Natural killer cell treated with Interleukin-12 subunit alpha and Interleukin-12 subunit beta and Interleukin-15 and Interleukin-18, amount 100 ng/mL, for 72 hours (primary cell): ENCODE measurements at regions not wholly inside any gene's neighbourhood (a gene's known extent, or its start where the extent isn't known, plus 50 kb on each side); places are given as distances from the start of the nearest gene placed in this dataset.

ENCODE experiments used
- ATAC-seq, 2 donors: fragments of 150-1000 bp; cut with Tn5 transposase in 1 of 2; sonication (Bioruptor Pico), chemical (Tn5 transposase) in 1 of 2; 2 replicates each; pipeline ENCODE4 v1.10.0; 2021
- DNase-seq: peaks from one replicate; pipeline ENCODE4 v3.0.0; 2022; ENCODE audit warnings: low spot score
- H3K27ac Mint-ChIP-seq, 2 donors: 1 replicate in 1 of 2; 2 replicates in 1 of 2; pipeline ENCODE4 v1.8.0; 2022; ENCODE audit warnings: mixed read lengths in 2 of 2, mild to moderate bottlenecking in 1 of 2, moderate library complexity in 1 of 2
- H3K27me3 Mint-ChIP-seq, 2 donors: 1 replicate in 1 of 2; 2 replicates in 1 of 2; pipeline ENCODE4 v1.8.0; 2022; ENCODE audit warnings: mixed read lengths in 2 of 2
- H3K36me3 Mint-ChIP-seq: one replicate; pipeline ENCODE4 v1.8.0; 2022; ENCODE audit warnings: mixed read lengths
- H3K4me1 Mint-ChIP-seq, 2 donors: 1 replicate in 1 of 2; 2 replicates in 1 of 2; pipeline ENCODE4 v1.8.0; 2022; ENCODE audit warnings: low read depth in 2 of 2, mixed read lengths in 2 of 2, mild to moderate bottlenecking in 1 of 2
- H3K4me3 Mint-ChIP-seq: one replicate; pipeline ENCODE4 v1.8.0; 2022; ENCODE audit warnings: mixed read lengths
- H3K9me3 Mint-ChIP-seq: 2 replicates; pipeline ENCODE4 v1.8.0; 2022; ENCODE audit warnings: mixed read lengths

DNA sequence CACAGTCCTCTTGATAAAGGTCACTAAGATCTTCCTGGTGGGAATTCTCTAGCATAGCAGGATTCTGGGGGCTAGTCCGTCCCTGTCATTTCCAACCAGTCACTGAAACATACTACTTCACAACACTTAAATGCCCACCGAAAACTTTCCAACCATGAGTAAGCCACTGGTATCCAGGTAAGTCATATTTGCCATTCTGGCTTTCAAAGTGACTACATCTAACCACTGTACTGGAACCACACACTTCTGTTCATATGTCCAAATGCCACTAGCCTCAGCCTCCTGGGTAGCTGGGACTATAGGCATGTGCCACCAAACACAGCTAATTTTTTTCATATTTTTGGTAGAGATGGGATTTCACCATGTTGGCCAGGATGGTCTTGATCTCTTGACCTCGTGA lies 64.3 kb upstream of the VANGL1 start:
- Mint-ChIP-seq H3K36me3 (peaks cover 7% of the 10 kb centered on the region), H3K4me1 (no peaks in the 10 kb centered on the region), H3K27me3 (peaks cover 7 to 12% of the 10 kb centered on the region in 2 donors), H3K9me3 (peaks cover 9% of the 10 kb centered on the region), H3K27ac (no peak overlapping the region), H3K4me3 (no peak overlapping the region)
- DNase-seq = no peak
- ATAC-seq = no peak

DNA sequence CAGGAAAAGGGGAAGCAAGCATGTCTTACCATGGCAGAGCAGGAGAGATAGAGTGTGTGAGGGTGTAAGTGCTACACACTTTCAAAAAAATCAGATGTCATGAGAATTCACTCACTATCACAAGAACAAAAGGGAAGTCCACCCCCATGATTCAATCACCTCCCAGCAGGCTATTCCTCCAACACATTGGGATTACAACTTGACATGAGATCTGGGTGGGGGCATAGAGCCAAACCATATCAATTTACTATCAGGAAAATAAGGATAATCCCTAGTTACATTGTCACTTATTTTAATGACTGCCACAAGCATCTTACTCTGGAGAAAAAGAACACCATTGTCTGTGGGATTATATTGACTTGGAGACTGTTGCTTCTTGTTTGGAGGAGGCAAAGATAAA lies 66.1 kb upstream of the VANGL1 start:
- DNase-seq (no peak), ATAC-seq (no peak)
- H3K9me3 Mint-ChIP-seq = peaks cover 9% of the 10 kb centered on the region
- no peaks in the 10 kb centered on the region for H3K4me1 Mint-ChIP-seq
- peaks cover 0 to 12% of the 10 kb centered on the region in 2 donors for H3K27me3 Mint-ChIP-seq
- no peak overlapping the region for H3K4me3 Mint-ChIP-seq
- H3K36me3 Mint-ChIP-seq = peaks cover 8% of the 10 kb centered on the region
- no peak overlapping the region for H3K27ac Mint-ChIP-seq

DNA sequence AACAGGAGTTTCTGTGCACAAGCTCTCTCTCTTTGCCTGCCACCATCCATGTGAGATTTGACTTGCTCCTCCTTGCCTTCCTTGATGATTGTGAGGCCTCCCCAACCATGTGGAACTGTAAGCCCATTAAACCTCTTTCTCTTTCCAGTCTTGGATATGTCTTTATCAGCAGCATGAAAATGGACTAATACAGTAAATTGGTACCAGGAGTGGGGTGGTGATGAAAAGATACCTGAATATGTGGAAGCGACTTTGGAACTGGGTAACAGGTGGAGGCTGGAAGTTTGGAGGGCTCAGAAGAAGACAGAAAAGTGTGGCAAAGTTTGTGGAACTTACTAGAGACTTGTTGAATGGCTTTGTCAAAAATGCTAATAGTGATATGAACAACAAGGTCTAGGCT lies 69.1 kb upstream of the VANGL1 start:
- Mint-ChIP-seq H3K9me3 (peaks cover 13% of the 10 kb centered on the region), H3K4me1 (no peaks in the 10 kb centered on the region), H3K27me3 (peaks cover 11 to 13% of the 10 kb centered on the region in 2 donors), H3K36me3 (peaks cover 13% of the 10 kb centered on the region), H3K27ac (no peak overlapping the region), H3K4me3 (no peak overlapping the region)
- no peak for ATAC-seq
- DNase-seq = no peak

DNA sequence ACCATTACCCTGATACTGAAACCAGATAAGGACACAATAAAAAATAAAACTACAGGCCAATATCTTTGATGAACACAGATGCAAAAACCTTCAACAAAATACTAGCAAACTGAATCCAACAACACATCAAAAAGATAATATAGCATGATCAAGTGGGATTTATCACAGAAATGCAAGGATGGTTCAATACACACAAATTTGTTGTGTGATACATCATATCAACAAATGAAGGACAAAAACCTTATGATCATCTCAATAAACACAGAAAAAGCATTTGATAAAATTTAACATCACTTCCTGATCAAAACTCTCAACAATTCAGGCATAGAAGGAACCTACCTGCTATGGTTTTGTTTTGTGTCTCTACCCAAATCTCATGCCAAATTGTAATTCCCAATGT lies 74.3 kb upstream of the VANGL1 start:
- Mint-ChIP-seq H3K27me3 (peaks cover 30 to 48% of the 10 kb centered on the region in 2 donors), H3K27ac (no peak overlapping the region), H3K36me3 (peaks cover 13% of the 10 kb centered on the region), H3K4me3 (no peak overlapping the region), H3K4me1 (no peaks in the 10 kb centered on the region), H3K9me3 (peaks cover 18% of the 10 kb centered on the region)
- no peak for DNase-seq
- no peak for ATAC-seq

DNA sequence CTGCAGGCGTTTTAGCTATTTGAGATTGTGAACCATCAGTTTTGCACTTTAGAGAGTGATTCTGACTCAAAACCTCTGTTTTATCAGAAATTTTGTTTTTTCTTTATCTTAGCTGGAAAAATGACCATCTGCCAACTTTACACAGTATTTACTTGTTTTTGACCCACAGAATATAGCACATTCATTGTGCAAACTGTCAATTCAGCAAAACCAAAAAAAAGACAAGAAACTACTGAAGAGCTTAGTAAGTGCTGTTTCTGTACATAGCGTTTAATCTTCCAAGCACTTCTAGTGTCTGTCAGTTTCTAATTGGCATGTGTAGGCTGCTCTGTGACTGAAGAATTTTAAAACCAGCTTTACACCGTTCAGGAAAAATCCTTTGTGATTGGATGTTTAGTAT lies 76.0 kb upstream of the VANGL1 start:
- Mint-ChIP-seq H3K27ac (no peak overlapping the region), H3K27me3 (peaks cover 37 to 61% of the 10 kb centered on the region in 2 donors), H3K9me3 (peaks cover 20% of the 10 kb centered on the region), H3K36me3 (peaks cover 12% of the 10 kb centered on the region), H3K4me3 (no peak overlapping the region), H3K4me1 (no peaks in the 10 kb centered on the region)
- no peak for DNase-seq
- ATAC-seq = no peak

DNA sequence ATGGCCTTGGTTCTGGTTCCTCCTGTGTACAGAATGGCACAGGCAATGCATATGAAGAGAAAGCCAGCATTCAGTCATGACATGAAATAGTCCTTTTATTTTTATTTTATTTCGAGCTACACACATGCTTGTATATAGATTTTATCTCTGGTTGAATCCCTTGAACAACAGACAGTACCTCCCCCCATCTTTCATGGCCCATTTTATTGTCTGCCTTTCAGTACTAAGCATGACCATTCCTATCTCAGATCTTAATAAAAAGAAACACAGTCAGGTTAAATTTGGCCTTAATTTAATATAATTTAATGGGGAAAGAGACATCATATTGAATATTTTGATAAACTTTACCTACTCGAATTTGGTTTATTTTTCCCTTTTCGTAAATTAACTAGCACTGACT lies 76.4 kb upstream of the VANGL1 start:
- Mint-ChIP-seq H3K27me3 (peaks cover 37 to 63% of the 10 kb centered on the region in 2 donors), H3K4me3 (no peak overlapping the region), H3K9me3 (peaks cover 20% of the 10 kb centered on the region), H3K4me1 (no peaks in the 10 kb centered on the region), H3K36me3 (peaks cover 12% of the 10 kb centered on the region), H3K27ac (no peak overlapping the region)
- ATAC-seq (no peak), DNase-seq (no peak)

DNA sequence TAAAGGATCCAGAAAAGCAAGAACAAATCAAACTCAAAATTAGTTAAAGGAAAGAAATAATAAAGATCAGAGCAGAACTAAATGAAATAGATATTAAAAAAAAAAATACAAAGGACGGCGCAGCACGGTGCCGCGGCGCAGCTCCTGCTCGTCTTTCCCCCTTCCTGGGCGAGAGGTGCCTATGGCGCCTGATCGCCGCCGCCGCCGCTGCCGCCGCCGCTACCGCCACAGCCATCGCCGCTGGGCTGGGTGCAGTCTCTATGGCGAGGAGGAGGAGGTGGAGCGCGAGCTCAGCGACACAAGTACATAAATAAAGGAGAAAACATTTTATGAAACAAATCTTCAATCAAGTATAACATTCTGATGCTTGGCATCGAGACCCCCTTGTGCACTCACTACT lies 77.6 kb upstream of the VANGL1 start:
- H3K9me3 Mint-ChIP-seq = peaks cover 20% of the 10 kb centered on the region
- no peak overlapping the region for H3K27ac Mint-ChIP-seq
- DNase-seq (no peak), ATAC-seq (no peak)
- H3K27me3 Mint-ChIP-seq = peaks cover 44 to 71% of the 10 kb centered on the region in 2 donors
- H3K4me3 Mint-ChIP-seq = no peak overlapping the region
- no peaks in the 10 kb centered on the region for H3K4me1 Mint-ChIP-seq
- H3K36me3 Mint-ChIP-seq = peaks cover 12% of the 10 kb centered on the region

DNA sequence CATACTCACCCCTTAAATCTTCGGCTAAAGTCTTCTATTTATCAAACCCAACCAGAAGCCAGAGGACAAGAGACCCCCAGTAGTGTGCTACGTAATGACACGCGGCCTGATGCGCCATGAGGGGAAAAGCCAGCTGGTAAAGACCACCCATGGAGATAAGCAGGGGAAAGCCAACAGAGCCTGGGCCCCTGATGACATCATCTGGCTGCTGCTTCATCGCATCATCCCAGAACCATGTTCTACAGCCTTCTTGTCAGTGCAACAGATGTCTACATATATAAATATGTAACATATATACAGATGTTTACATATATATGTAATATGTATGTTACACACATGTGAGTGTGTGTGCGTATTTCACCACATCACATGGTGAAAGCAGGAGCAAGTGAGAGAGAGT lies 81.7 kb upstream of the VANGL1 start:
- no peaks in the 10 kb centered on the region for H3K4me1 Mint-ChIP-seq
- no peak for ATAC-seq
- peaks cover 11% of the 10 kb centered on the region for H3K9me3 Mint-ChIP-seq
- H3K36me3 Mint-ChIP-seq = peaks cover 4% of the 10 kb centered on the region
- no peak overlapping the region for H3K27ac Mint-ChIP-seq
- no peak overlapping the region for H3K4me3 Mint-ChIP-seq
- H3K27me3 Mint-ChIP-seq = peaks cover 35 to 55% of the 10 kb centered on the region in 2 donors
- no peak for DNase-seq

DNA sequence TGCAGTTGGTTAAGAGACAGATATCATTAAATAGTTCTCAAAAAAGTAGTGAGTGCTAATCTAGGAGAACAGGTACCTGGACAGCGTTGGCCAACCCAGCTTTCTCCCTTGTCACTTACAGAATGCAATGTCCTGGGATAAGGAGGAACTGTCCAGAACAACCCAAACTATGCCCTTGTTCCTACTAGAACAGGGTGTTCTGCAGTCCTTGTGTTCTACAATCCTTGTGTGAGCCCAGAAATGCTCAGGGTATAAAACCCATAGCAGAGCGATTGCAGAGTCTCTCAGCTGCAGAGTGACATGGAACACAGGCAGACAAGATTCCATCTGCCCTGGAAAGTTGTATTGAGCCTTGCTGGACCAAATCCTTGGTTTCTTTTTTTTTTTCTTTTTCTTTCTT lies 83.5 kb upstream of the VANGL1 start:
- H3K27me3 Mint-ChIP-seq = peaks cover 25 to 38% of the 10 kb centered on the region in 2 donors
- ATAC-seq = no peak
- H3K4me1 Mint-ChIP-seq = no peaks in the 10 kb centered on the region
- no peaks in the 10 kb centered on the region for H3K36me3 Mint-ChIP-seq
- DNase-seq = no peak
- no peak overlapping the region for H3K4me3 Mint-ChIP-seq
- peaks cover 8% of the 10 kb centered on the region for H3K9me3 Mint-ChIP-seq
- H3K27ac Mint-ChIP-seq = no peak overlapping the region

DNA sequence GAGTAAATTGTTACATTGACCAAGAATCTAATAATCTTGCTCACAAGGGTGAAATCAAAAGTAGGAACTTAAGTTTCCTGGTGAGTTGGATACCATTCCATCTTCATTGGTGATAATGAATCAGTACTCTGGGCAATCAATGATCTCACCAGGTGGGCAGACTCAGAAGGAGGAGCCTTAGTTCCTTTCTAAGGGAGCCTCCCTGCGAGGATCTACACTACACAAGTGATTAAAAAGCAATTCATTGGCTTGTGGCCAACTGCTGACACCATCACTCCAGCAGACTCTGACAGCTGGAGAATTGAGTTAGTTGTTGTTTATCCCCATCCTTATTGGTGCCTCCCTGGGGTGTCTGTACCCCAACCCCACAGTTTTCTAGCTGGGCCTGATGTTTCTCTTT lies 84.1 kb upstream of the VANGL1 start:
- Mint-ChIP-seq H3K36me3 (no peaks in the 10 kb centered on the region), H3K4me1 (no peaks in the 10 kb centered on the region), H3K4me3 (no peak overlapping the region), H3K27ac (no peak overlapping the region), H3K27me3 (peaks cover 22 to 33% of the 10 kb centered on the region in 2 donors), H3K9me3 (peaks cover 4% of the 10 kb centered on the region)
- DNase-seq (no peak), ATAC-seq (no peak)

DNA sequence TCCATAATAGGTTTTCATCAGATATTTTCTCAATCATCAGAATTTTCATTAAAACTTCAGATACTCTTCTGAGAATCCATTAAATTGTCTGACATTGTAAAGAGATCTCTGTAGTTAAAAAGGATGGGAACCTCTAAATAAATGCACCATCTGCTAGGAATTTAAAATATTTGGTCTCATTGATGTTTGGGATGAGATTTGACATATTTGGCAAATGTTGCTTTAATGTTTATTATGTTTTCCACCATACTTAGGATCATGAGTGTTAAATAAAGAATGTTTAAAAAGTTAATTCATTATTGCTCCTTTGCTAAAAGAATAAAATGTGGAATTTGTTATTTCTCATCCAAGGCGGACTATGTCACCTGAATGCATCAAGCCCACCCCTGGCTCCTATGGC lies 85.5 kb upstream of the VANGL1 start:
- ATAC-seq (no peak), DNase-seq (no peak)
- Mint-ChIP-seq H3K27me3 (peaks cover 23 to 34% of the 10 kb centered on the region in 2 donors), H3K9me3 (no peaks in the 10 kb centered on the region), H3K36me3 (no peaks in the 10 kb centered on the region), H3K4me1 (no peaks in the 10 kb centered on the region), H3K4me3 (no peak overlapping the region), H3K27ac (no peak overlapping the region)

DNA sequence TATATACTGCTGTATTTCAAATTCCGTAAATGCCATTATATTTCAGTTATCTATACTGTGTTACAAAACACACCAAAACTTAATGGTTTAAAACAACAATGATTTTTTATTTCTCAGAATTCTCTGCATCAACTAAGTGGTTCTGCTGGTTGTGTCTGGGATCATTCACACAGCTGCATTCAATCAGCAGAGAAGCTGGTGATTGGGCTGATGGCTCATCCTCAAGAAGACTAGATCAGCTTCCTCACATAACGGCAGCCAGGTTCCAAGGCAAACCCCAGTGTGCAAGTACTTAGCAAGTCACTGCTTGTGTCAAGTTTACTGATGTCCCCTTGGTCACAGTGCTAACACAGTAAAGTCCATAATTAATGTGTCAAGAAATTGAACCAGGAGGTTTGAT lies 86.3 kb upstream of the VANGL1 start:
- DNase-seq (no peak), ATAC-seq (no peak)
- Mint-ChIP-seq H3K27ac (no peak overlapping the region), H3K4me3 (no peak overlapping the region), H3K9me3 (no peaks in the 10 kb centered on the region), H3K27me3 (peaks cover 26 to 36% of the 10 kb centered on the region in 2 donors), H3K4me1 (no peaks in the 10 kb centered on the region), H3K36me3 (no peaks in the 10 kb centered on the region)

DNA sequence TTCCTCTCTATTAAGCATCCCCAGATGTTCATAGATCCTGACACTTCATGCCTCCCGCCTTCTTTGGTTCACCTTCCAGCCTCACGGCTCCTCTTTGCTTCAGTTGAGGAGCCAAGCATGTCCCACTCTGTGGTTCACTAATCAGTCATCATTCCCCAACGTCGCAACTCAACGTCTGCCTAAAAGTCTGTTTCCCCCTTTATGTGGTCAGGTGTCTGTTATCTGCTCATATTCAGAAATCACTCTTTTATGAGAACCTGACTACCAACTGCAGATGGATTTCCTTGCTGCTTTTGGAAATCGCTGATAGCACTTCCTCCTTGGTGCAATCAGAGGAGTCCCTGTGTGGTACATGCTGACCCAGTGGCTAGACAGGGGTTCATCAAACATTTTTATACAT lies 94.1 kb upstream of the VANGL1 start:
- H3K27me3 Mint-ChIP-seq = peaks cover 22 to 25% of the 10 kb centered on the region in 2 donors
- no peak overlapping the region for H3K27ac Mint-ChIP-seq
- ATAC-seq (no peak), DNase-seq (no peak)
- H3K4me1 Mint-ChIP-seq = no peaks in the 10 kb centered on the region
- no peaks in the 10 kb centered on the region for H3K9me3 Mint-ChIP-seq
- H3K36me3 Mint-ChIP-seq = no peaks in the 10 kb centered on the region
- H3K4me3 Mint-ChIP-seq = no peak overlapping the region

DNA sequence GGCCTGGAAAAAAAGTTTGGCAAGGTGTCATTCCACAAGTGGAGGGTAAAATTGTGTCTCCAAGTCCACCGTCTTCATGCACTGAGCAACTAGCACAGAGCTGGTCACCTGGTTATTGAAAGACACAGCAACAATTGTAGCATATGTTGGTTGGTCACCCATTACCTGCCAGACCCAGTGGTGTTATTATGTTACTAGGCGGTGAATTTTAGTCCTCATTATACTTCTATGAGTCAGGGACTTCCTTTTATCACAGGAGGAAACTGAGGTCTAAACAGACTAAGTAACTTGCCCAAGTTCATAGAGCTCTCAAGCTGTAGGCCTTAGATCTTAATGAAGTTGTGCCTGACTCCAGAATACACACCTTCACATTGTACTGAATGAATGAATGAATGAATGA lies 94.9 kb upstream of the VANGL1 start:
- ATAC-seq = no peak
- H3K27ac Mint-ChIP-seq = no peak overlapping the region

More for the DNA sequence above, 94.9 kb upstream of the VANGL1 start:
- Mint-ChIP-seq H3K4me1 (no peaks in the 10 kb centered on the region), H3K4me3 (no peak overlapping the region), H3K27me3 (peaks cover 21 to 22% of the 10 kb centered on the region in 2 donors), H3K9me3 (no peaks in the 10 kb centered on the region), H3K36me3 (no peaks in the 10 kb centered on the region)
- no peak for DNase-seq
